ENCODE measurements at regions not wholly inside any gene's neighbourhood (a gene's known extent, or its start where the extent isn't known, plus 50 kb on each side); places are given as distances from the start of the nearest gene placed in this dataset.

DNA sequence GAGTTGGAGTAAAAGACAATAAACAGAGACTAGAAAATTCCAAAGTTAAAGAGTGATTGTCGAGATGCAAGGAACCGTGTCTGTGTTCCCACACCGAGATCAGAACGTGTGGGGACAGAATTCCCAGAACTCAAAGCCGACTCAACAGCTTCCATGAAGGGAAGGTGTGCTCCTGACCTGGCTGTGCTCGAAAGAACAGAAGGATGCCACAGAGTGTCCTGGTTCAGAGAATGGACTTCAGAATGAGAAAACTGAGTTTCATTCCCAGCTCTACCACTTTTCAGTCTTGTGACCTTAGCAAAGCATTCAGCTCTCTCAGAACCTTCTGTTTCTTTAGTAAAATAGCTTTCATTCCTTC lies 420.0 kb upstream of the SLC30A5 start:
- no peak for TF ChIP-seq POLR2AphosphoS5 (IDR thresholded peaks at IDR 0.05; ENCODE audit: borderline replicate concordance, low read depth, low read length)
- TF ChIP-seq EZH2 (IDR thresholded peaks at IDR 0.05): no peak
- TF ChIP-seq FOXP2 (optimal IDR thresholded peaks at IDR 0.05; ENCODE audit: control extremely low read depth, extremely low read length, insufficient read depth): no peak
